ENCODE measurements at regions not wholly inside any gene's neighbourhood (a gene's known extent, or its start where the extent isn't known, plus 50 kb on each side); places are given as distances from the start of the nearest gene placed in this dataset.

- H3K27me3 Mint-ChIP-seq (ENCODE audit: unreplicated experiment), result no peaks in the 10 kb centered on the region
- H3K9me3 Mint-ChIP-seq (ENCODE audit: unreplicated experiment), result peaks cover 3% of the 10 kb centered on the region
- H3K36me3 Mint-ChIP-seq (ENCODE audit: unreplicated experiment), result no peaks in the 10 kb centered on the region
- TF ChIP-seq CTCF (IDR thresholded peaks at IDR 0.05; ENCODE audit: partially characterized antibody, unreplicated experiment), result no peak
- peaks cover 10% of the 10 kb centered on the region for H3K4me1 Mint-ChIP-seq (ENCODE audit: low read depth, unreplicated experiment)
- no peak overlapping the region for H3K4me3 Mint-ChIP-seq (ENCODE audit: unreplicated experiment)
- H3K27ac Mint-ChIP-seq (ENCODE audit: unreplicated experiment), result no peak overlapping the region
- DNase-seq, result no peak
Observed at GRCh38 chr6:110526726-110527125, 50.3 kb upstream of the SLC22A16 start.

All from glutamatergic neuron (in vitro differentiated cells).